ENCODE measurements at regions not wholly inside any gene's neighbourhood (a gene's known extent, or its start where the extent isn't known, plus 50 kb on each side); places are given as distances from the start of the nearest gene placed in this dataset.

DNA sequence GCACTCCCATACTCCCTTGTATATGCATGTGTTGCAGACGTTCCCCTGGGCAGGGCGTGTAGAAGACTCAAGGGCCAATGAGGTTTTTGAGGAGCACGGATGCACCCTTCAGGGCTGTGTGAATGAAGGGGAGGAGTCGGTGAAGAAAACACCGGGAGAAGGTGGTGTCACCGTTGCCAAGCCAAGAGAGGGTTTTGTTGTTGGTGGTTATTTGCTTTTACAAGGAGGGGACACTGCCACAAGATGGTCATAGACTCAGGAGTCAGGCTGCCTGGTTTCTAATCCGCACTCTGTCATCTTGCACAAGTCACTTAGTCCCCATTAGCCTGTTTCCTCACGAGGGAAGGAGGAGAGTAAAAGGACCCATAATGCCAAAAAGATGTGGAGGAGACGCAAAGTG lies 124.0 kb downstream of the PXDC1 start:
- peak in 1 of 7 donors; percentile 17 for DNase-seq
- no peaks in the 10 kb centered on the region for H3K36me3 ChIP-seq (replicated peaks in 1 of 2)
- intact Hi-C loops (cut with DNase I) = no loop called here
- H3K4me3 ChIP-seq = no peak overlapping the region
- peaks cover 13% of the 10 kb centered on the region for H3K27me3 ChIP-seq
- TF ChIP-seq, protein P1, sequence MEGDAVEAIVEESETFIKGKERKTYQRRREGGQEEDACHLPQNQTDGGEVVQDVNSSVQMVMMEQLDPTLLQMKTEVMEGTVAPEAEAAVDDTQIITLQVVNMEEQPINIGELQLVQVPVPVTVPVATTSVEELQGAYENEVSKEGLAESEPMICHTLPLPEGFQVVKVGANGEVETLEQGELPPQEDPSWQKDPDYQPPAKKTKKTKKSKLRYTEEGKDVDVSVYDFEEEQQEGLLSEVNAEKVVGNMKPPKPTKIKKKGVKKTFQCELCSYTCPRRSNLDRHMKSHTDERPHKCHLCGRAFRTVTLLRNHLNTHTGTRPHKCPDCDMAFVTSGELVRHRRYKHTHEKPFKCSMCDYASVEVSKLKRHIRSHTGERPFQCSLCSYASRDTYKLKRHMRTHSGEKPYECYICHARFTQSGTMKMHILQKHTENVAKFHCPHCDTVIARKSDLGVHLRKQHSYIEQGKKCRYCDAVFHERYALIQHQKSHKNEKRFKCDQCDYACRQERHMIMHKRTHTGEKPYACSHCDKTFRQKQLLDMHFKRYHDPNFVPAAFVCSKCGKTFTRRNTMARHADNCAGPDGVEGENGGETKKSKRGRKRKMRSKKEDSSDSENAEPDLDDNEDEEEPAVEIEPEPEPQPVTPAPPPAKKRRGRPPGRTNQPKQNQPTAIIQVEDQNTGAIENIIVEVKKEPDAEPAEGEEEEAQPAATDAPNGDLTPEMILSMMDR (IDR thresholded peaks at IDR 0.05) = no peak
- no peak for TF ChIP-seq POLR2A (IDR thresholded peaks at IDR 0.05)
- 67 to 70% (median 67%) methylated on average over 9 of the region's 9 CpGs for WGBS, 4 donors
- H3K4me1 ChIP-seq (replicated peaks in 1 of 2) = no peaks in the 10 kb centered on the region
- H3K9me3 ChIP-seq (replicated peaks in 1 of 3) = no peaks in the 10 kb centered on the region
- H3K27ac ChIP-seq = no peak overlapping the region

DNA sequence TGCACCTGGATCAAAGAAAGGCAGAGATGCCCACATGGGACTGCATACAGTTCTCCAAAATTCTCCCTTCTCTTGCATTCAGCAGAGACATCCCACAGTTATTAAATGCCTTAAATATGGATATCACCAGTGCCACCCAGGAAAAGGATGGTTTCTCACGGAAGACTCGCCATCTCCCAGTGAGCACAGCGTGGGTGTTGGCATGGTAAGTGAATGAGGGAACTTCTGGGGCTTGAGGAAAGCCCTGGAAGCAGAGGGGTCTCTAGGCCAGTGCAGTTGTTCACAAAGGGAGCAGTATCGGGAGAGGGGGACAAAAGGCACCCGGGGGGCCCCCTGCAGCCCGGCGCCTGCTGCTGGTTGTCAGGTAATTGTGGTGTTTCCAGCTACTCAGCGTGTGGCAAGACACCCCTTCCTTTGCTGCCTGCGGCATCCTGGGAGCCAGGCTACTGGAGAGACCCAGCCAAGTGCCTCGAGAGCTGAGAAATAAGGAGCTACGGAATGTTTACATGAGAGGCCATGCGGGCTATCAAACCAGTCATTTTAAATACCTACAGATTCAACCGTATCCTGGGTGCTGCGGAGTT lies 125.4 kb downstream of the PXDC1 start:
- WGBS, 4 donors = 52 to 73% (median 60%) methylated on average over 10 to 14 of the region's 14 CpGs

DNA sequence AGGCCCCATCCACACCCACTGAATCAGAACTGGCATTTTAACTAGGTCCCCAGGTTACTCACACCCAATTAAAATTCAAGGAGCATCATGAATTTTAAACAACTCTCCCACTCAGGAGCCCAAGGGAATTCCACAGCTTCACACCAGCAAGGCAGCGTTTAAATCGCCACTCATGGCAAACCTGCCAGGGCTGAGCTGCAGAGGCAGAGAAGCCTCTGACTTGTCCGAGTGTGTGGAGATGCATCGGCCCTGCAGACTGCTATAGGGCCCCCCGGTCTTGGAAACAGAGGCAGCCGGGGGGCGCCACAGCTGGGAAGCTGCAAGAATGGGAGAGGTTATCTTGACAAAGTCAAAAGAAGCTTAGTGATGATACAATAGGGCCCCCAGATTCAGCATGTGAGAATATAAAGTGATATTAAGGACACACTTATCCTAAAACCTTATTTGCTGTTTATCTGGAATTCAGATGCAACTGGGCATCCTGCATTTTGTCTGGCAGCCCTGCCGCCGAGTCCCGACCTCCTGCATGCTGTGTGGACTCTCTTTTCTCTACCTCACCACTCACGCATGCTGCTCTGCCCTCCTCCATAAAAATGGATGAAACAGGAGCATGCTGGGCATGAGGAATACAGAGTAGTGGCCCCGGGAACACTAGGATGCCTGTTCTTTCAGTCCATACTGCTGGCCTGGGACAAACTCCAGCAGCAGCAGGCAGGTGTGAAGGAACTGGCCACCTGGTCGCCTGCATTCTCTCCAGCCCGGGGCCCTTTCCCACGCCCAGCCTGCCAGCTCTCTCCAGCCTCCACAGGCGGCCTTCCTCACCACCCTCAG lies 126.1 kb downstream of the PXDC1 start:
- Histone ChIP-seq H3K4me1 (replicated peaks in 1 of 2) (no peaks in the 10 kb centered on the region), H3K27ac (no peak overlapping the region), H3K9me3 (replicated peaks in 1 of 3) (no peaks in the 10 kb centered on the region), H3K4me3 (no peak overlapping the region), H3K36me3 (replicated peaks in 1 of 2) (no peaks in the 10 kb centered on the region), H3K27me3 (peaks cover 13% of the 10 kb centered on the region)
- TF ChIP-seq, protein P1 (IDR thresholded peaks at IDR 0.05) = no peak
- no peak for TF ChIP-seq POLR2A (IDR thresholded peaks at IDR 0.05)
- peak in 1 of 7 donors; percentile 20 for DNase-seq
- intact Hi-C loops (cut with DNase I) = no loop called here
- WGBS, 4 donors = 63 to 73% (median 65%) methylated on average over 15 to 16 of the region's 16 CpGs

More for the DNA sequence above, 125.4 kb downstream of the PXDC1 start:
- Histone ChIP-seq H3K9me3 (replicated peaks in 1 of 3) (no peaks in the 10 kb centered on the region), H3K36me3 (replicated peaks in 1 of 2) (no peaks in the 10 kb centered on the region), H3K27me3 (peaks cover 13% of the 10 kb centered on the region), H3K27ac (no peak overlapping the region), H3K4me1 (replicated peaks in 1 of 2) (no peaks in the 10 kb centered on the region), H3K4me3 (no peak overlapping the region)
- TF ChIP-seq, protein P1 (IDR thresholded peaks at IDR 0.05) = no peak
- TF ChIP-seq POLR2A (IDR thresholded peaks at IDR 0.05) = no peak
- DNase-seq = peak in 1 of 7 donors; percentile 13
- intact Hi-C loops (cut with DNase I) = no loop called here

DNA sequence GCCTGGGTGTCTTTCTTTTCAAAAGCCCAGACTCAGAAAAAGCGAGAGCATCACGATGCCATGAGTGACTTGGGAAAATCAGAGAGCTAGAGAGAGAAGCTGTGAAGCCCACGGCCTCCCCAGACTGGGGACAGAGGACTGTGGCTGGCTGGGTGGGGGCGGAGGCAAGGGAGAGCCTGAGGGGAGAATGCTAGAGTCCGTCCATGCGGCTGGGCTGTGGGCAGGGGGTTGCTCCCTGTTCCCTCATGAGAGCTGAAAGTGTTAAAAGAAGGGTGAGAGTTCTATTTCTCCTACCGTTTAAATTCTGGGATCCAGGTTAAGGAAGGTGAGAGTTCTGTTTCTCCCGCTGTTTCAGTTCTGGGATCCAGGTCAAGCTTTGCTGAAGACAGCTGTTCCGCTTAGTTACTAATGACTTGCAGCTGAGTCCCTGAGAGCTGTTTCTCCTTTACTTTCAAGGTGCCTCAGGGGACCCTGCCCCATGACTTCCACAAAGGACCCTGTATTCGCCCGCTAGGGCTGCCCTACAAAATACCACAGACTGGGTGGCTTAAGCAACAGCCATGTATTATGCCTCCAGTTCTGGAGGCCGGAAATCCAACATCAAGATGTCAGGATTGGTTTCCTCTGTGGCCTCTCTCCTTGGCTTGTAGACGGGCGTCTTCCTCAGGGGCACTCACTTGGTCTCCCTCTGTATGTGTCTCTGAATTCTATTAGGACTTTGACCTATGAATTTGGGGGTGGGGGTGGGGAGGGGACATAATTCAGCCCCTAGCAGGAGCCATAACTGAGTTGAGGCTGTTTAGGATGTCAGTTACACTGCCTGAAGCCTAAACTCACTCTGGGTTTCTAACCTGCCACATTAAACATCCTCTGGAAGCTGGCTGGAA lies 127.0 kb downstream of the PXDC1 start:
- TF ChIP-seq, protein P1 (IDR thresholded peaks at IDR 0.05) = no peak
- no peak for TF ChIP-seq POLR2A (IDR thresholded peaks at IDR 0.05)
- WGBS, 4 donors = 69 to 78% (median 72%) methylated on average over 12 to 14 of the region's 14 CpGs
- Histone ChIP-seq H3K27me3 (peaks cover 13% of the 10 kb centered on the region), H3K9me3 (replicated peaks in 1 of 3) (no peaks in the 10 kb centered on the region), H3K36me3 (replicated peaks in 1 of 2) (no peaks in the 10 kb centered on the region), H3K27ac (no peak overlapping the region), H3K4me1 (replicated peaks in 1 of 2) (no peaks in the 10 kb centered on the region), H3K4me3 (no peak overlapping the region)
- peak in 1 of 7 donors; percentile 30 for DNase-seq
- intact Hi-C loops (cut with DNase I) = no loop called here
